HEK293 (cell line): ENCODE measurements at regions not wholly inside any gene's neighbourhood (a gene's known extent, or its start where the extent isn't known, plus 50 kb on each side); places are given as distances from the start of the nearest gene placed in this dataset.

Source experiments
- CTCF ChIA-PET: fragments of 350-600 bp; formaldehyde crosslinking; extraction: SDS; loops from one replicate; lab custom pipeline; 2021; ENCODE audit warnings: antibody characterized with exemption; lab: Yijun Ruan, JAX
- POLR2A ChIA-PET: fragments of 300-600 bp; formaldehyde crosslinking; extraction: SDS; loops from one replicate; lab custom pipeline; 2020; ENCODE audit warnings: antibody characterized with exemption, inconsistent platforms; lab: Yijun Ruan, JAX
- H3K27ac ChIP-seq: fragments of 200-500 bp; sonication (Bioruptor generic); 2 replicates; pipeline ENCODE4 v1.5.1; 2014; ENCODE audit warnings: low read depth, low read length, control low read depth, inconsistent platforms; ENCODE audit errors: extremely low read depth
- H3K36me3 ChIP-seq, 2 experiments: fragments of 200-500 bp in 1 of 2; sonication (Bioruptor generic) in 1 of 2; 1 replicate in 1 of 2; 2 replicates in 1 of 2; pipeline ENCODE4 v1.5.1; 2014 to 2017; ENCODE audit warnings: inconsistent platforms in 2 of 2, low read length in 2 of 2; ENCODE audit not compliant: control insufficient read depth in 2 of 2, insufficient read depth in 1 of 2
- H3K4me1 ChIP-seq: fragments of 200-500 bp; sonication (Bioruptor generic); 2 replicates; pipeline ENCODE4 v1.5.1; 2014; ENCODE audit warnings: mild to moderate bottlenecking, low read length, inconsistent platforms; ENCODE audit not compliant: control insufficient read depth, insufficient read depth
- H3K4me3 ChIP-seq: 2 replicates; pipeline ENCODE4 v1.5.1; 2011; ENCODE audit warnings: low read depth, mild to moderate bottlenecking, control low read depth, low read length, moderate library complexity
- H3K9me3 ChIP-seq: fragments of 200-500 bp; sonication (Bioruptor generic); 2 replicates; pipeline ENCODE4 v1.5.1; 2014; ENCODE audit warnings: low read depth, low read length, inconsistent platforms; ENCODE audit not compliant: control insufficient read depth, insufficient read depth
- ELK4 ChIP-seq: IDR thresholded peaks from 2 replicates; pipeline ENCODE4 v1.6.1; 2011; ENCODE audit warnings: mild to moderate bottlenecking, low read depth, low read length, borderline replicate concordance
- GFI1B ChIP-seq: fragments of 450-650 bp; formaldehyde crosslinking; IDR thresholded peaks from 2 replicates; pipeline ENCODE4 v1.5.1; 2016; ENCODE audit warnings: missing biosample characterization, missing genetic modification characterization
- GLIS2 ChIP-seq: fragments of 450-650 bp; formaldehyde crosslinking; IDR thresholded peaks from 2 replicates; pipeline ENCODE4 v1.5.1; 2016; ENCODE audit warnings: missing biosample characterization, missing genetic modification characterization
- MZF1 ChIP-seq: fragments of 450-650 bp; formaldehyde crosslinking; IDR thresholded peaks from 2 replicates; pipeline ENCODE4 v1.5.1; 2017; ENCODE audit warnings: missing biosample characterization, missing genetic modification characterization, borderline replicate concordance
- RBAK ChIP-seq: fragments of 450-650 bp; formaldehyde crosslinking; IDR thresholded peaks from 2 replicates; pipeline ENCODE4 v1.5.1; 2016; ENCODE audit warnings: missing biosample characterization, missing genetic modification characterization
- REST ChIP-seq: fragments of 450-650 bp; formaldehyde crosslinking; IDR thresholded peaks from 2 replicates; pipeline ENCODE4 v1.5.1; 2016; ENCODE audit warnings: missing biosample characterization, missing genetic modification characterization
- SCRT1 ChIP-seq: fragments of 450-650 bp; formaldehyde crosslinking; IDR thresholded peaks from 2 replicates; pipeline ENCODE4 v1.5.1; 2016; ENCODE audit warnings: missing biosample characterization, missing genetic modification characterization, borderline replicate concordance
- SCRT2 ChIP-seq: fragments of 450-650 bp; formaldehyde crosslinking; IDR thresholded peaks from 2 replicates; pipeline ENCODE4 v1.5.1; 2016; ENCODE audit warnings: missing biosample characterization, missing genetic modification characterization
- ZNF146 ChIP-seq: fragments of 450-650 bp; formaldehyde crosslinking; IDR thresholded peaks from 2 replicates; pipeline ENCODE4 v1.5.1; 2016; ENCODE audit warnings: missing biosample characterization, missing genetic modification characterization
- ZNF248 ChIP-seq: fragments of 450-650 bp; formaldehyde crosslinking; IDR thresholded peaks from 2 replicates; pipeline ENCODE4 v1.5.1; 2017; ENCODE audit warnings: missing biosample characterization, missing genetic modification characterization
- ZNF433 ChIP-seq: fragments of 450-650 bp; formaldehyde crosslinking; IDR thresholded peaks from 2 replicates; pipeline ENCODE4 v1.5.1; 2016; ENCODE audit warnings: missing biosample characterization, missing genetic modification characterization, low read depth
- ZNF529 ChIP-seq: fragments of 450-650 bp; formaldehyde crosslinking; IDR thresholded peaks from 2 replicates; pipeline ENCODE4 v1.5.1; 2017; ENCODE audit warnings: missing genetic modification characterization, missing biosample characterization; ENCODE audit not compliant: insufficient replicate concordance
- ZNF561 ChIP-seq: fragments of 450-650 bp; IDR thresholded peaks from 2 replicates; pipeline ENCODE4 v1.5.1; 2018; ENCODE audit warnings: missing biosample characterization, missing genetic modification characterization, borderline replicate concordance
- ZNF580 ChIP-seq: fragments of 450-650 bp; formaldehyde crosslinking; IDR thresholded peaks from 2 replicates; pipeline ENCODE4 v1.5.1; 2016; ENCODE audit warnings: missing biosample characterization, missing genetic modification characterization
- ZNF654 ChIP-seq: fragments of 450-650 bp; formaldehyde crosslinking; IDR thresholded peaks from 2 replicates; pipeline ENCODE4 v1.5.1; 2016; ENCODE audit warnings: low read depth, missing biosample characterization, missing genetic modification characterization
- ZNF777 ChIP-seq: fragments of 450-650 bp; formaldehyde crosslinking; IDR thresholded peaks from 2 replicates; pipeline ENCODE4 v1.5.1; 2017; ENCODE audit warnings: missing biosample characterization, missing genetic modification characterization, borderline replicate concordance
- ZNF792 ChIP-seq: fragments of 450-650 bp; formaldehyde crosslinking; IDR thresholded peaks from 2 replicates; pipeline ENCODE4 v1.5.1; 2016; ENCODE audit warnings: missing biosample characterization, missing genetic modification characterization

- H3K4me3 ChIP-seq = no peak overlapping the region
- no peaks in the 10 kb centered on the region for H3K4me1 ChIP-seq
- ChIA-PET POLR2A (no interaction called here), CTCF (no interaction called here)
- H3K27ac ChIP-seq = no peak overlapping the region
- H3K36me3 ChIP-seq = no peaks in the 10 kb centered on the region; a peak in 1 of 3 replicates
- H3K9me3 ChIP-seq = no peaks in the 10 kb centered on the region
- no peak for TF ChIP-seq ZNF248 (tag by site-specific recombination)
- TF ChIP-seq ZNF654 (tag by site-specific recombination) = no peak
- TF ChIP-seq MZF1 (tag by site-specific recombination) = no peak
- TF ChIP-seq GFI1B (tag by site-specific recombination) = no peak
- TF ChIP-seq ELK4 = no peak
Measured at GRCh38 chr15:69637818-69638217, 185.2 kb downstream of the RPLP1 start.

GRCh38 chr15:69643476-69643875 is 190.9 kb downstream of the RPLP1 start:
- no peak for TF ChIP-seq GLIS2 (tag by site-specific recombination)
- POLR2A ChIA-PET = no interaction called here
- CTCF ChIA-PET = no interaction called here

GRCh38 chr15:69643971-69644370 is 191.4 kb downstream of the RPLP1 start:
- CTCF ChIA-PET = no interaction called here
- TF ChIP-seq SCRT1 (tag by site-specific recombination) (peak; percentile 55; the same call in 1 of the 2 replicates), REST (tag by site-specific recombination) (no peak), ZNF529 (tag by site-specific recombination) (no peak), SCRT2 (tag by site-specific recombination) (peak; percentile 82)
- no peak overlapping the region for H3K27ac ChIP-seq
- H3K4me1 ChIP-seq = no peaks in the 10 kb centered on the region
- no peak overlapping the region for H3K4me3 ChIP-seq
- H3K36me3 ChIP-seq = no peaks in the 10 kb centered on the region; a peak in 1 of 3 replicates
- POLR2A ChIA-PET = no interaction called here
- H3K9me3 ChIP-seq = no peaks in the 10 kb centered on the region; the same call in 1 of the 2 replicates

More at GRCh38 chr15:69643476-69643875, 190.9 kb downstream of the RPLP1 start:
- Histone ChIP-seq H3K27ac (no peak overlapping the region), H3K9me3 (no peaks in the 10 kb centered on the region; the same call in 1 of the 2 replicates), H3K4me1 (no peaks in the 10 kb centered on the region), H3K4me3 (no peak overlapping the region), H3K36me3 (no peaks in the 10 kb centered on the region; a peak in 1 of 3 replicates)

GRCh38 chr15:69644876-69645275 is 192.3 kb downstream of the RPLP1 start:
- no peak for TF ChIP-seq ZNF580
- no peak for TF ChIP-seq RBAK (tag by site-specific recombination)
- no peak for TF ChIP-seq ZNF146 (tag by site-specific recombination)
- no peak for TF ChIP-seq ZNF792 (tag by site-specific recombination)
- no peak for TF ChIP-seq ZNF561
- TF ChIP-seq ZNF777 (tag by site-specific recombination) = no peak
- TF ChIP-seq ZNF433 = no peak
- Histone ChIP-seq H3K27ac (no peak overlapping the region), H3K4me3 (no peak overlapping the region), H3K4me1 (no peaks in the 10 kb centered on the region), H3K36me3 (no peaks in the 10 kb centered on the region; a peak in 1 of 3 replicates), H3K9me3 (no peaks in the 10 kb centered on the region; the same call in 1 of the 2 replicates)
- POLR2A ChIA-PET = no interaction called here
- CTCF ChIA-PET = no interaction called here
